GM18498 (cell line): ENCODE measurements at regions not wholly inside any gene's neighbourhood (a gene's known extent, or its start where the extent isn't known, plus 50 kb on each side); places are given as distances from the start of the nearest gene placed in this dataset.
"Not testable (repeated sequence)": the region's sequence is repeated elsewhere in the genome, so short reads cannot be mapped to it uniquely, and the experiment has no call there.

ENCODE experiments used
- ATAC-seq: cut with Tn5 transposase; IDR thresholded peaks from one replicate; pipeline ENCODE4 v1.9.1; 2021; ENCODE audit warnings: mild to moderate bottlenecking, moderate library complexity; ENCODE audit not compliant: unreplicated experiment

DNA sequence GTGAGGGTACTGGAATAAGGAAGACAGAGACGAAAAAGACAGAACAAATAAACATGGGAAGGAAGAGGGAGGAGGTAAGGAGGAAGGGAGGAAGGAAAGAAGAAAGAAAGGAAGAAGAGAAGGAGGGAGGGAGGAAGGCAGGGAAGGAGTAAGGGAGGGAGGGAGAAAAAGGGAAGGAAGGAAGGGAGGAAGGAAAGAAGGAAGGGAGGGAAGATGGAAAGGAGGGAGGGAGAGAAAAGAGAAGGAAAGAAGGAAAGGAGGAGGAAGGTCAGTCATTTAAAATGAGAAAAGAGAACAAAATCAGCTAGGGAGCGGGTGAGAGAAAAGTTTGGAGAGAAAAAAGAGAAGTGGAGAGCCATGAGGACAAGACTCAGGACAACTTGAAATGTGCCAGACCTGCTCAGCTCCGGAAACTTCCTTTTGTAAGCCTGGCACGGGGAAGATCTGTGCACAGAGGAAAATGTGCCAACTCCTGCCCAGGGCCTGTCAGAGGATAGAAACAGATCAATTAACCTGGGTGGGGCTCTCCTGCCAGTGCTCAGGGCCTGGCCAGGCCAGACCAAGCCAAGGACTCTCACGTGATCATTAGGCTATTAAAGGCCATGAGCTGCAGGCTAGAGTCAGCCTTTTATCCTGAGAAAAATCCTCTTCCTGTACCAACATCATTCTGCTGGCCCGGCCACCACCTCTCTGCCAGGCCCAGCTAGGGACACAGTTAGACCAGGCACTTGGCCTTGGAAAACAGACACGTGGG is 50.1 kb upstream of the BCL6 start:
- no peak for ATAC-seq

DNA sequence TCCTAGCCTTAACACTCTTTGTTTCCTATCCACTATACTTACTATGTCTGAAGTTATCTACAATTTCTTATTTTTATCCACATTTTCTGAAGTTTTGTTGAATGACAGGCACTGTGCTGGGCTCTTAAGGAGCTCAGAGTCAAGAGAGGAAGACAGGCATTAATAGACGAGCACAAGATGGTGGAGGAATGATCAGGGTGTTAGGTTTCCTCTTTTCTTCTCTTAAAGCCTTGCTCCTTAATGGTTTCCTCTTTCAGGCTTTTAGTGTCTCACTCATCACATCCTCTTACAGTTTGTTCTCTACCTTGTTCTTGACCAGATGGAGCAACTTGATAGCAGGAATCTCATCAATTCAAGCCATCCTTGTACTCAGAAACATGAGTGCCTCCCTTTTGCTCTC is 52.9 kb upstream of the BCL6 start:
- ATAC-seq, result no peak

DNA sequence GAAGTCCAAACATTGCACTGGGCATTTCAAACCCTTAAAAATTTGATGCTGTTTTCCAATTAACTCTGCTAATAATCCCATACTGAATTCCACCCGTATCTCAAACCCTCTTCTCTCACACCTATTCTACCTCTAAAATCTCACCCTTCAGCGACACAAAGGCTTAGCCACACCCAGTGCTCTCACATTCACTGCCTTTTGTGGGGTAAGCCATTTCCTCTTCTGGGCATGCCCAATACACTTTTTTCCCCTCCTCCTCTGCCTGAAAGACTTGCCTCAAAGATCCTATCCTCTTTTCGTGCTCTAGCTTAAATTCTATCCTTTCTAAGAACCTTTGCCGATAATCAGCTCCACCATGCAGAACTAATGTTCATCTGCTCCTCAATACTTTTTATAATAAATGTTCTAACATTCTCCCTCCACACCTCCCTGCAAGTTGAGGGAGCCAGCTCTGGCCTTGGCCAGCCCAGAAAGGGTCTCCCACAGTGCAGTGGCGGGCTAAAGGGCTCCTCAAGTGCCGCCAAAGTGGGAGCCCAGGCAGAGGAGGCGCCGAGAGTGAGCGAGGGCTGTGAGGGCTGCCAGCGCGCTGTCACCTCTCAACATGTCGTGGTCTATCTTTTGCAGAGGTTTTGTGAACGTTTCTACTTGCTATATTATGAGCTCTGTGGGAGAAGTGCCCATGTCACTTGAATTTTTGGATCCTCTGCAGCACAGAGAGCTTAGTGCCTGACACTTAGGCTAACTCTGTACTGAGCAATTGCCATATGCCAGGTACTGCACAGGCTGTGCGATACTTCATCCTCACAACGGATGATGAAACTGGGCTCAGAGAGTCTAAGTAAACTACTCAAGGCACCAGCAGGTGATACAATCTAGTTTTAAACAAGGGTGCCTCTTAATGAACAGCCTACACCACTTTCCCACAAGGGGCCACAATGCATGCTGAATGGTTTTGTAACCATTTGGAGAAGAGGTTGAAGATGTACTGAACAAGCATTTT is 53.6 kb upstream of the BCL6 start:
- no peak for ATAC-seq

DNA sequence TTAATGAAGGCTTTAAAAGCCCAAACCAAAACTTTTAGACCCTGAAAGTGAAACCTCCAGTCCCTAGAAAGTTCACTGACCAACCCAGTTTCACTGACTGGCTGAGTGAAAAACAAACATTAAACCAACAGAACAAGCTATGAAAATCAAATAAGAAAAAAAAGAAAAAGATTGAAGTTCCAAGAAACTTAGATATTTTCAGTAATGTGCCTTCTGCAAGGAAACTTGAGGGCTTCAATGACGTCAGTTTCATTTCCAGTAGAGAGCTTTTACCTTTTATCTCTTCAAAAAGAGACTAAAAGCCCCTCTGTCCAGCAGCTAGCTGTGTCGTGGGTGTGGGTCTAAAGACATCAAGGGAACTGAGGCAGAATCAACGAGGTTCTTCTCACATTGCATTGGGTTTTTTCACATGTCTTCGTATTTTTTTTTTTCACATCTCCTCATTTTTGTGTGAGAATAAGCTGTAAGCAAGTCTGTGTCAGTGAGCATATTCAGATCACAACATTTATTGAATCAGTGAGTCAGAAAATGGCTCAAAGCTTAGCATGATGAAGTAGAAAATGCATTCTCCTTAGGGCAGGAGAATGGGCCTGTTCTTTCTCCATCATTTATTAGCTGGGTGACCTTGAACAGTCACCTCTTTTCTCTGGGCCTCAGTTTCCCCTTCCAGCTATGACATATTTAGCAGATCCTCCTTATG is 54.8 kb upstream of the BCL6 start:
- ATAC-seq, result peak; percentile 52

DNA sequence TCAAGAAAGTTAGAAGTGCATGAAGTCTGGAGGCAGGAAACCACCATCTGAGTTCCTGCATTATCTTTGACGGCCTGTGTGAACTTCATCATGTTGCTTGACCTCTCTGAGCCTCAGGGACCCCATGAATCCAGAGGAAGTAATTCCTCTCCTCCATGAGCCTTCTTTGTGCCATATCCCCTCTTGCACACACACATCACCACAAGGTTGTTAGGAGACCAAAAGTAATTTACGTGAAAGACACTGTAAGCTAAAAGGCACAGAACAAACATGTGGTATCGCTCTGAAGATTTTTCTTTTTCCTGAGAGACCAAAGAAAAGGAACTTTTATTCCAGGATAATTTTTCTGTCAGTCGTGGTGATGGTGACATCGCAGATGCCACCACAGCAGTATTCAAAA is 55.9 kb upstream of the BCL6 start:
- ATAC-seq, result no peak

DNA sequence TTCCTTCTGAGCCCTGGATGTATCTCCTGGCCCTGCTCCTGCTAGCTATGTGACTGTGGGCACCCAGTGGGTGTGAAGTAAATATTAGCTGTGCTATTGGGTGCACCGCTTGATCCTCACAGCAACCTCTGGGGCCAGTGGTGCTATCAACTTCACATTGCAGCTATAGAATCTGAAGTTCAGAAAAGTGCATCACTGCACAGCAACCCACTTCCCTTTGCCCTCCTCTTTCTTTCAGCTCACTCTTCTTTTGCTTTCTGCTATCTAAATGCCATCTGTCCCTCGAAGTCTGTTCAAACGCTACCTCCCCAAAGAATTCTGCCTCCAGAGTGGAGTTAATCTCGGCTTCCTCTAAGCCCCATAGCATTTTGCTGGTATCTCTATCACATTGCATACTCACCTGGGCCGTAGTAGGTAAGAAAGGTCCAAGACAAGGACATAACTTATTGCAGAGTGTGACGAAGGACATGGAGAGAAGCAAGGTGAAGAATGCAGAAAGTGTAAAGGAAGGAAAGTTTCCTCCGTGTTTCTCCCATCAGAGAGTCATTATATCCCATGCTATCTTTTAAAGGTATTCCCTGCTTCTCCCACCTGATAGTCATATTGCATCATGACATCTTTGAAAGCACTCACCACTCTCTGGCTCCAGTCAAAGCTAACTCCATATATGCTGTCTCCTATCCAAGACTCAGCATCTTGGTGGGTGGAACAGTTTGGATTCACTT is 57.1 kb upstream of the BCL6 start:
- no peak for ATAC-seq

DNA sequence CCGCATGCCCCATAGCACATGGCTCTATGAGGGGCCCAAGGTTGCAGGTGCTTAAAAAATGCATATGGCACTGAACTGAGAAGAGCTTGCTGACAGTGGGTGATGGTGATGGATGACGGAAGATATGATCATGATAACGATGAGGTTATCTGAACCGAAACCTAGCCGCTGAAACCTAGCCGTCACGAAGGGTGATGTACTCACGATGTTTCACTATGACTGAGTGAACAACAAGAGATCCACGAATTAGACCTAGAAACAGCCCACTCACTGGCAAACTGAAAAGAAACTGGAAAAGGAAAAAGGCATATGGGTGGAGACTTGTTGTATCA is 57.6 kb upstream of the BCL6 start:
- ATAC-seq, result peak; percentile 89

DNA sequence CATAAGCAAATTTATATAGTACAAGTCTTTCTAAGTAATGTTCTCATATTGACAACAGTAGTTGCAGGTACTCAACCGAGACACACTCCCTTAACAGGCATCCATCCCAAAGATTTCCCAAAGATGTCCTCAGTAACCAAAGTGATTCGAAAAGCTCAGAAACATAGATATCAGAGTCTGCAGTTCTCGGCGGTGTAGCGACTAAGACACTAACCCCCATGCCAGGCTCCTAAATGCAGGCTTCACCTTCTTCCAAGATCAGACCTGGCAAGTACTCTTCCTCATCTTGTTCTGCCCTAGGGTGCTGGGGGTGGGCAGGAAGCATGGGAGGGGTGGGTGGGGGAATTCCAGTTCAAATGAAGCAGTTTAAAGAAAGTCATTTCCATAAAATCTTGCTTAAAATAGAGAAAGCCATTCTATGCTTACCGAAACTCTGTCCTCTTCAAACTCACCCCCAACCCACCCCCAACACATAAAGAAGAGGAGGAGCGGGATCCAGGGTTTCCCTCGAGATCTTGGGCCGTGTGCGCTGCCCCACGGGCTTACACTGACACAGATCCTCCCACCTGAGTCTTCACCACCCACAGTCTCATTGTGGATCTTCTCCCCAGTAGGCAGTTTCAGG is 59.0 kb upstream of the BCL6 start:
- no peak for ATAC-seq

DNA sequence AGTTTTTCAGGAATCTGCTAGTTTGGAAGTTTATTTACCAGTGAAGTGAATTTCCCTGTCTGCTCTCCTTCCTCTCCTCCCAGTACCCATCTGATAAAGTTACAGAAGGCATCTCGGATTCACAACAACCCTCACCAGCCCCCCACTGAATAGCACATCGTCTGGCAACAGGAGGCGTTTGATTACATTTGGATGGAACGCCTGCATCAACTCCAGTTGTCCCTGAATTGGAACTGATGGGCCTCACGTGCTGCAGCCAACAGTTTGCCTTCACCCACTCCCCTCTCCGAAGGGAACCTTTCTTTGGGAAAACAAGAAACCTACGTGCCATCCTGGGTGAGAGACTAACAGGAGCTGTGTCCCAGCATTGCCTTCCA is 59.5 kb upstream of the BCL6 start:
- no peak for ATAC-seq

DNA sequence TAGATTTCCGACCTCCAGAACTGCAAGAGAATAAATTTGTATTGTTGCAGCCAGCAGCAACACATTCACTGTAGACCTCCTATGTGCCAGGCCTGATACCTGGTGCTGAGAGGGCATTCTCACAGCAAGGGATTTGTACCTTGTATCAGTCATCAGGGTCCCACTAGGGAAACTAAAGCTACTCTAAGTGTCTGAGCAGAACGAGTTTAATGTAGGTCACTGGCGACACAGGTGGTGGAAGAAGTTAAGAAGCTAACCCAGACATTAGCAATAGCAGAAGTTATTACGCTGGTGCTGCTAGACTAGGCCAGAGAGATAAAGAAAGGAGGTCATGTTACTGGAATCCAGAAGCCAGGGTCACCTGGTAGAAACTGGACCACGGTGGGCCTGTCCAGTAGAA is 60.5 kb upstream of the BCL6 start:
- ATAC-seq, result no peak

DNA sequence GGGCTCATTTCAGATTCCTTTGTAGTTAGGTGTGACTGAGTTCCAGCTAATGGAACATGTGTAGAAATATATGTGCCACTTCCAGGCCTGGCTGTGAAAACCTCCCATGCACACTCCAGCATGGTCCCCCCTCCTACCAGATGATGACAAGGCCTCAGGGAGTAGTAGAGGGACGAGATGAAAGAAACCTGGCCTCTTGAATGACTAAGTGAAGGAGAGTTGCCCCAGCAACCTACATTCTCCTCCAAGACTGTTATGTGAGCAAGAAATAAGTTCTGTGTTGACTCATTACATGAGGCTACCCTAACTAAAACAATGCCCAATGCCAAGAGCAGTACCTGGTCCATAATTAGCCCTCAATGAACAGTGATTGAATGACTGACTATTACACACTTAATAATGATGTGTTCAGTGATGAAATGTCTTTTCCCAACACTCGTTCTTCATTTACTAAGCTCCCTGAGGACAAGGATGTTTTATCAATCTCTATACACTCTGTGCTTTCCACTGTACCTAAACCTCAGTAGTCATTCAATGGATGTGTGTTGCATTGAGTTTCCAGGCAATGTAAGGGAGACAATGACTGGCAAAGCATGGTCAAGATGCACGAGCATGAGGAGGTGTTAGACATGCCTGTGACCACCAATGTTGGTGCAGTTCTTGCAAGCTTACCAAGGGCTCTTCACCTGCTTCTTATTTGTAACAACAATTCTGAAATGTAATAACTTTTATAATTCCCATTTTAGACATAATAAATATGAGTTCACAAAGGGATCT is 62.0 kb upstream of the BCL6 start:
- no peak for ATAC-seq

DNA sequence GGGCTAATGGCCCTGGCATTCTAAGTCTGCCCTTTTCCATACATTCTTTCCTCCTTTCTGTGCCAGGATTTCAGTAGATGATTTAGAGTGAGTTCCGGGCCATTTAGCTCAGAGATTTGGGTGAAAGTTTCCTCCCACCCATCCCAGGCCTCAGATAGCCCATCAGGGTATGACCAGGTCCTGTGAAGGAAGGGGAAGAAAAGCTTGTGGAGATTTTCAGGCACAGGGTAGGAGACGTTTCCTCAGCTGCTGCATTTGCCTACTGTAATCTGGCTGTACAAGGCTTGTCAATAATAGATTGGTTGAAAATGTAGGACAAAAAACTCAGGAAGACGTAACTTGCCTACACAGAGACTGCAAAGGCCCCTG is 63.2 kb upstream of the BCL6 start:
- ATAC-seq, result no peak

DNA sequence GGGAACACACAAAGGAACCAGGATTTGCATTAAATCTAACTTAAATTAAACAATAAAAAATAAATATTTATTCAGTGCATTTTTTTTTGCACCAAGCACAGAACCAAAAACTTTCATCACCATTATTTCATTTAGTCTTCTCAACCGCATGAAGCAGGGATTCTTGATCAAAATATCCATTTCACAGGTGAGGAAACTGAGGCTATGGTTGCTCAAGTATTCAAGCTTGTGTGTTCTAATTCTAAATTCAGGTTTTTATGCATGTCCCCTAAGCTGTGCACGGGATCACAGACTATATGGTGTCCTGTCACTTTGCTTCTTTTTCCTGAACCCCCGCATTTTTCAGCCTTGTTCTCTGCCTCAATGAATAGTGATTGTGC is 64.3 kb upstream of the BCL6 start:
- ATAC-seq, result no peak

DNA sequence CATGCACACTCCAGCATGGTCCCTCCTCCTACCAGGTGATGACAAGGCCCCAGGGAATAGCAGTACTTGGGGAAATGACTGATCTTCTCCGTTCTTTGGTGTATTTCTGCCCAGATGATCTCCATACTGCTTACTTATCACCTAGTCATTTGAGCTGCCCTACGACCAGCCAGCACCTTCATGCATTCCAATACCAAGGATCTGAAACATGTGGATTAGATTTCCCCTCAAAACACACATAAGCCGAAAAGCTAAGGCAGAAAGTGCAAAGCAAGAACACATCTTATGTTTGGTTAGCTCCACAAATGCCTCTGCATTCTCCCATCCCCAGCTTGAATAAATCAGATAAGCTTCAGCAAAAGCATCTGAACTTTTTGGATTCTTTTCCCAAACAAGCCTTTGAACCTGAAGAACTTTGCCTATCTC is 64.8 kb upstream of the BCL6 start:
- ATAC-seq, result no peak

DNA sequence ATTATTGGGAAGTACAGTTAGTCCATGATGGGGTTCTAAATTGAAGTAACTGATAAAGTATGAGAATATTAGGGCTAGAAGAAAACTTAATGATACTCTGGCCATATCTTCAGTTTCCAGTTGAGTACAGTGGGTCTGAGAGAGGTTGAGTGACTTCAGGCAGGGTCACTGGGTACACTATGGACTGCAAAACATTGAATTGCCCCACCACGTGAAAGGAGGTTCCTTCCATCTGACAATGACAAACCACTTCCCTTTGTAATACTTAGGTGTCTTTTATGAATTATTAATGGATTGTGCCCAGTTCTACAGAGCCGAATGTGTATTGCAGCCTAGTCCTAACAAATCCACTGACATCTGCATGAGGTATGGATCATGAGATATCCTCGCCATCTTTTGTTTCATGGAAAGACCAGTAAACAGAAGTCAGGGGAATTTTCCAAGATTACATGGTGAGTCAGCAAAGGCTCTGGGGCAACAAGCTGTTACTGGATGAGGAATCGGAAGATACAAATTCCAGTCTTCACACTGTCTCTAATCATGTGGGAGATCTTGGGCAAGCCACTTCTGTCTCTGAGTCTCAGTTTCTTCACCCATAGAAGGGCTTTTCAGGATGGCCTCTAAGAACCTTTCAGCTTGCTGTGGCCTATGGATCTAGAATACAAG is 66.5 kb upstream of the BCL6 start:
- no peak for ATAC-seq

DNA sequence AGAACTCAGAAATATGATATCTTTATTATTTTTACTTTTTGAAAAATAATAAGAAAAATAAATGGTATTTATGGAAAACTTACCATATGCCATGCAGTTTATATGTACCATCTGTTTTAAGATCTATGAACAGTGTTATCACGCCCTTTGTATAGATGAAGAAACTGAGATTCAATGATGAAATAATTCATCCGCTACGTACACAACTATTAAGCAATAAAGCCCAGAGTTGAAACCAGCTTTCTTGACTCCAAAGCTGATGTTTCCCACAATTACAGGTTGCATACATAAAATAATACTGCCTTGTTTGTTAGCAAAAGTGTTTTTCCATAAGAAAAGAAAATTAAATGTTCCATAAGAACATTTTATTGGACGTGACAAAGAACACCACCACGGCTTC is 67.2 kb upstream of the BCL6 start:
- no peak for ATAC-seq

DNA sequence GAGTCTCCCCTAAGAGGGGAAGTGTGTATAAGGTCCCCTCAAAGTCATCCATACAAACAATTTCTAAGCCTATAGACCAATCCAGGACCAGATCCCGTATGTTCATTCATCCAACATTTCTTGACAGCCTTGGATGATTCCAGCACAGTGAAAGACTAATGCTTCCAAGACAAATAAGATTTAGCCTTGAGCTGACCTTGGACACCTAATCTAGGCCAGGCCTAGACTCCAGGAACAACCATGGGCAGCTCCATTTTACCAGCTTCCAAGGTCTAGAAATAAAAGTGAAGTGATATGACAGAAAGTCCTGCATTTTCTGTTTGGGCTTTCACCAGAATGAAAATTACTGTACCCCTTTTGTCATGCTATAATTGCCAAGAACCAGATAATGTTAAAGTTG is 67.9 kb upstream of the BCL6 start:
- no peak for ATAC-seq

DNA sequence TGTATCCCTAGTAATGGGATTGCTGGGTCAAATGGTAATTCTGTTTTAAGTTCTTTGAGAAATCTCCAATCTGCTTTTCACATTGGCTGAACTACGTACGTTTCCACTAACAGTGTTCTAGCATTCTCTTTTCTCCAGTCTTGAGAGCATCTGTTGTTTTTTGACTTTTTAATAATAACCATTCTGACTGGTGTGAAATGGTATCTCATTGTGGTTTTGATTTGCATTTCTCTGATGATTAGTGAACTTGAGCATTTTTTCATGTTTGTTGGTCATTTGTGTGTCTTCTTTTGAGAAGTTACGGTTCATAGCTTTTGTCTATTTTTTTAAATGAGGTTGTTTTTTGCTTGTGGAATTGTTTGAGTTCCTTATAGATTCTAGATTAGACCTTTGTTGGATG is 72.5 kb upstream of the BCL6 start:
- not testable (repeated sequence) for ATAC-seq

DNA sequence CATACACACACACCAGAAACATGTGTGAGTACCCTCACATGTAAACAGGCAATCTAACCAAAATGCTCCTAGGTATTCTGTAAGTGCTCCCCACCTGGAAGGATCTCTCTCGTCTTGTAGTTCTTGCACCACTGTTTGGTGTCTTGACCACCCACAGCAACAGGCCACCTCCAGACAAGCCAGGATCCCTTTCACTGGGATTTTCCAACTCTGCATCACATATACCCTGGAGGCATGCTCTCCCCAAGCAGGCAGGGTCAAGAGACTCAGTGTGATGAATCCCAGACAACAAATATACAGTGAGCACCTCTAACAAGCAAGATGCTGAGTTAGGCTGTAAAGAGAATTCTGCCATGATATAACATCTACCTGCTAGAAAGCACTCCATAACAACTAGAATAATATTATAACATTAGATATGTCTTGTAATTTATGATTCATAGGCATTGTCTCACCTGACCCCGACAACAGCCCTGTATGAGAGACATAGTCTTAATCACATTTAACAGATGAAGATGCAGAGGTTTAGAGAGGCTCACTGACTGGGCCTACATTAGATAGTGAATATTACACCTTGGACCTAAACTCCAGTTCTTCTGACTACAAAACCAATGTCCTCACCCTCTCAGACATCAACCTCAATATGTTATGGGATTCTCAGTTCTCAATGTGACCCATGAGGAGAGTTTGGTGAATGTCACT is 76.5 kb upstream of the BCL6 start:
- no peak for ATAC-seq
